Amniotic epithelial cell (primary cell): ENCODE measurements at regions not wholly inside any gene's neighbourhood (a gene's known extent, or its start where the extent isn't known, plus 50 kb on each side); places are given as distances from the start of the nearest gene placed in this dataset.
"Not testable (repeated sequence)": the region's sequence is repeated elsewhere in the genome, so short reads cannot be mapped to it uniquely, and the experiment has no call there.

Experiments
- DNase-seq: peaks from one replicate; pipeline ENCODE4 v3.0.0-alpha.2; 2010; ENCODE audit warnings: low read depth

DNA sequence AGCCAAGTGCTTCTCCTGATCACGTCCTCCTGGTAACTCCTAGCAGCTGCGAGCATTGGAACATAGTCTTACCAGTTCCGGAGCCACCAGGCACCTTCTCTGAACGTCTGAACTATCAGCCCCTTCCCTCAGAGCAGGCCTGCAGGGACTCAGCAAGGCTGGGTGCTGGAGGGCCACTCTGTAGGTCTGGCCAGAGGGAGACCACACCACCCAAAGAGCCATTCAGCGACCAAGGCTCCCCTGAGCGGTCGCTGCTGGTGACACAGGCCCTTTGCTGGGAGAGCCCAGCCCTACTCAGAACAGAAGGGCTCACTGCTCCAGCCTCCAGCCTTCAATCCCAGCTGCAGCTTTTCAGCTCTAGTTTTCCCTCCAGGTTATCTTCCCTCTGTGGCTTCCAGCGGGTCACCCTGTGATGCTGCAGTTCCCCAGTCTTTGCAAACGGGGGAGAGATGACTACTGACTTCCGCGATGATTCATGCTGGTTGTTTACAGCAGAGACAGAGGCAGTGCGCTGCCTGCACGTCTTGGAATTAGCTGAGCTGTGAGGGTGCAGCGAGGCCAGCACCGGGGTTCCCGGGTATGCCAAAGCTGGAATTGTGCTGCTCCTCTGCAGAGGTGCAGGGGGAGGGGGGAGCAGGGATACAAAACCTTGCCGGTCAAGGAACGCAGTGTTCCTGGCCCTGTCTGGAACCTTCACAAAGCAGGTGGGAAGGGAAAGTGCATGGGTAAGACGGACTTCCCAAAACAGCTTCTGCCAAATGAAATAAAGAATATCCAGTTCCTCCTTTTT, 161.4 kb downstream of the LY86 start:
- peak; percentile 90 for DNase-seq

GRCh38 chr6:6750594-6751265, 162.2 kb downstream of the LY86 start:
- DNase-seq: no peak

GRCh38 chr6:6751266-6751596, 162.7 kb downstream of the LY86 start:
- no peak for DNase-seq

DNA sequence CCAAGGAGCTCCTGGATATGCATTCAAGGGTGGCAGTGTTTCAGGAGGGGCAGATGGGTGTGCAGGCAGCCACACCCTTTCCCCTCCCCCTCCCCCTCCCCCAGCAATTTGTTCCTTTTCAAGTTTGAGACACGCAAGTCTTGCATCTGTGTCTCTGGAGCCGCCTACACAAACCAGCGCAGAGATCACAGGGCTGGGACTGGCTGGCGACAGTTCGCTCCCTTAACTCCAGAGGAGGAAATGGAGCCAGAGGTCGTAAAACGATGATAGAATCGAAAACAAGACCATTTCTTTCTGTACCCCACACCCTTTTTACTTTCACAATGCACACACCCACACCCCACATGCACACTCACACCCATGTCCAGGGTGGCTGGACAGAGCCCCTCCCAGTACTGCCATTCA, 163.1 kb downstream of the LY86 start:
- no peak for DNase-seq

- no peak for DNase-seq
Measured at GRCh38 chr6:6752129-6752528, 163.6 kb downstream of the LY86 start.

GRCh38 chr6:6753301-6753700, 164.8 kb downstream of the LY86 start:
- no peak for DNase-seq

DNA sequence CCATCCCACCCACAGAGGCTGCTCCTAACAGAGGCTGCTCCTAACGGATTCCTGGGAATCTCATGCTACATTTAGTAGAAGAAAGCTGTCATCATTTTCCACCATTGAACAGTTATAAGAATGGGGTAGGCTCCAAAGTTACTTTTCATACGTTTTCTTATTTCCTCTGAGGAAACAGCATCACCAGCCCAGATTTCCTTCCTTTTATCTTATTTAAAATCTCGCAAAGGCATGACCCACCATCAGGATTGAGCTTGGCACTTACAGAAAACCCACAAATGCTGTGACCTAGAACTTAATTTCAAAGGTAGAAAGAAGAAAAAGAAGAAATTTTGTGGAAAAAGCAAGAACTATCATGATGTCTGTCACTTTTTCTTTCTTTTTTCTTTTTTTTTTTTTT, 168.0 kb downstream of the LY86 start:
- no peak for DNase-seq

DNA sequence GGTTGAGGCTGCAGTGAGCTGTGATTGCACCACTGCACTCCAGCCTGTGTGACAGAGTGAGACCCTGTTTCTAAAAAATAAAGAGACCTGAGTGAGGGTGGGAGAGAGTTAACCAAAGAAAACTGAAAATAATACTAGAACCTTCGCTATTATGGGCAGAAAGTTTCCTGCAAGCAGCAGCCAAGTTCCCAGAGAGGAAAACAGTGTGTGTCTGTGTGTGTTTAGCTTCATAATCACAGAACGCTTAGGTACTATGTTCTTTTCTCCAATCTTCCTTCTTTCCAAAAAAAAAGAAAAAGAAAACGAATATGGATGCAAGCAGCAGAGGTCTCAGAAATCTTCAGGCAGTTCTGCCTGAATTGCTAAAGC, 170.0 kb downstream of the LY86 start:
- no peak for DNase-seq

DNA sequence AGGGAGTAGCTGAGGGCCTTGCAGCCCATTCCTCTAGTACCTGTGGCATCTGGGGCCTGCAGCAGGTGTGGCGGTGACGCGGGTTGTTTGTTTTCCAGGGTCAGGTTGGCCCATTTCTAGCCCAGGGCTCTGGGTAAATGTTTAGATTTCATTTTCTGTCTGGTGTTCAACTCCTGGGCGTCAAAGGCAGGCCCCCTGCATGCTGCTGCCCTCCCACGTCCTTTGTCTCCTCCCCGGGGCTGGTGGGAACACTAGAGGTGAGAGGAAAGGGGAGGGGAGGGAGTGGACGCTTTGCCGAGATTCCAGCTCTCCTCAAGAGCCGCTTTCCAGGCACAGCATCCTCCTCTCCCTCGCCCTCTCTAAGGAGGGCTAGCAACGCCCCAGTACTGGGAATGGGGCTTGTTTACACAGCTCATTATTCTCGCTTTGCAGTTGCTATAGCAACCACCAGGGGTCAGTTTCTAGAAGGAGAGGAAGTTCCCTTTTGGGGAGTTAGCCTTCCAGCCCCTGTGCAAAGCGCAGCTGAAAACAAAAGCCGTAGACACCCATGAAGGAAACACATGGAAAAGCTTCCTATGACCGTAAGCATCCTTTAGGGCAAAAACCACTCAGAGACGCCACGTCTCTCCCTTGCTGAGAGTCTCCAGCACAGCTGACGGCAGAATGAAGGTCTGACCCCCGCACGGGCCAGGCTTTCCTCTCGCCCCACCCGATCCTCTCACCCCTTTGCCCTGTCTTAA, 170.6 kb downstream of the LY86 start:
- DNase-seq: peak; percentile 51

DNA sequence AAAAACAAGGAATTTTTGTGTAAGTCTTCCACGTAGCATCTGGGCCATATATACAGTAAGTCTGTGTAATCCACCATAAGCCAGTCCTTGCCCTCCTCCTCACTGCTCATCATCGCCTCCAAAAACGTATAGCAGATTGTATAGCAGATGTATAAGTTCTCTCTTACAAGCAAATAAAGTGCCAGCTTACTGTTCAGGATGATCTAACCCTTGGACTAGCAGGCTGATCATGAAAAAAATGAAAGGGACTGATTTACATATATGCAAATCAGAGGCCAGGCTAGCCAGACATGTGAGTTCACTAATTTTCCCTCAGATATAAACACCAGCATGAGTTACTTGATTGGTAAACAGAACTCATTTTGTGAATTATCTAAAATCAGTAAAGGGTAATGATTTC, 171.5 kb downstream of the LY86 start:
- no peak for DNase-seq

DNA sequence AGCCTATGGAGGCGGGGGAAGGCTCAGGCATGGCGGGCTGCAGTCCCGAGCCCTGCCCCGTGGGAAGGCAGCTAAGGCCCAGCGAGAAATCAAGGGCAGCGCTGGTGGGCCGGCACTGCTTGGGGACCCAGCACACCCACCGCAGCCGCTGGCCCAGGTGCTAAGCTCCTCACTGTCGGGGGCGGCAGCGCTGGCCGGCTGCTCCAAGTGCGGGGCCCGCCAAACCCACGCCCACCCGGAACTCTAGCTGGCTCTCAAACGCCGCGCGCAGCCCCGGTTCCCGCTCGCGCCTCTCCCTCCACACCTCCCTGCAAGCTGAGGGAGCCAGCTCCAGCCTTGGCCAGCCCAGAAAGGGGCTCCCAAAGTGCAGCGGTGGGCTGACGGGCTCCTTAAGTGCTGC, 174.0 kb downstream of the LY86 start:
- not testable (repeated sequence) for DNase-seq

DNA sequence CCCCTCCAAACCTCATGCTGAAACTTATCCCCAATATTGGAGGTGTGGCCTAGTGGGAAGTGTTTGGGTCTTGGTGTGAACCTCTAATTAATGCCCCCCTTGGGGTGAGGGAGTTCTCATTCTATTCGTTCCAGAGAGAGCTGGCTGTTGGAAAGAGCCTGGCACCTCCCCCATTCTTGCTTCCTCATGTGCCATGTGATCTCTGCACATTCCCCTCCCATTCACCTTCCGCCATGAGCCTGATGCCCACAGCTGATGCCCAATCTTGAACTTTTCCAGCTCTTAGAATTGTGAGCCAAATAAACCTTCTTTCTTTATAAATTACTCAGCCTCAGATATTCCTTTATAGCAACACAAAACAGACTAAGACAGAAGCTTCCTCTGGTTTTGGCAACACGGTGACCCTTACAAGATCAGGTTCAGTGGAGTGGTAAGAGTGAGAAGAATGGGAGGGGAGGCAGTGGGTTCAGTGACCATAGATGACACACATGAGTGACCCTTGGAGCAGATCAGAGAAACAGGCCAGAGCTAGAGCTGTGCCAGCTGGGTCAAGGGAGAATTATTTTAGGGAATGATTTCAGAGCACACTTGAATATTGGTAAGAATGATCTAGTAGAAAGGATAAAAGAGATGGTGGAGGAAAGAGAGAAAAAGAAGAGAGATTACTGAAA, 176.4 kb downstream of the LY86 start:
- no peak for DNase-seq

DNA sequence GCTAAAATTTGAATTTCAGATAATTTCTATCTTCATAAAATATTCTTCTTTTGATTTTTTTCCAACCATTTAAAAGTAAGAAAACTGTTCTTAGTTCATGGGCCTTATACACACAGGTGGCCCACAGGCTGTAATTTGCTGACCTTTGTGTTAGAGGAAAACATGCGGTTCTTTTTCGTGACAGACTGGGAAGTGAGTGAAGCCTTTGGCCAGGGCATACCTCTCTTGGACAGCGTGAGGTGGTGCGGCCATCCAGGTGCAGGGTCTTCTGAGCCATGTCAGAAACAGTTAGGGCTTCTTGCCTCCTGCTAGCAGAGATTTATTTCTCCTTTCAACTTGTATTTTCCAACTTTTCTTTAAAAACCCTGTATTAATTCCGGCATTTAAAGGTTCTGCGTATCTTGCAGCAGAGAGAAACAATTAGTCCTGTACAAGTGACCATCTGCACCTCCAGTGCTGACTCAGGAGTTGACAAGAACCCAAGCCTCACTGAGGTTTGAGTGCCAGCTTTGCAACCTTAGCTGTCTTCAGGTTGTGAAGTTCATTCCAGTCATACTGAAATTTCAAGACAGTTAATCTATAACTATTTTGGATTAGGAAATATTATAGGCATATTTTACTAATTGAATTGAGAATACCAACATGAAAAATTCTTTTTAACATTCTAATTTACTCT, 177.8 kb downstream of the LY86 start:
- DNase-seq: no peak

DNA sequence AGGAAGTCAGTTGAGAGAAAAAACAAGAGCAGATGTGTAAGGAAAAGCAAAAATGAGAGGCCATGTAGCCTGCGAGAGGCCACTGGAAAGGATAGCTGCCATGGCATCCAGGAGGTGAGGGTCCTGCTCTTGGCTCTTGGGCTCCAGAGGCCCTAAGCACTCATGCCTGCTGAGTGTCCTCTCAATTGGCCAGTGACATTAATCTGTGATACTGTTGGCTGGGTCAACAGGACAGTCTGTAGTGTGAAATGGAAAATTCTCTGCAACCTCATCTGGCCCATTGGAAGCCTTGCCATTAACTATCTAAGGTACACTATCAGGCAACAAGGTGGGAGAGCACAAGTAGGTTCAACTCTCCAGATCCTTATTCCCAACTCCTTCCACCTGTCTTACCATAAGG, 180.9 kb downstream of the LY86 start:
- no peak for DNase-seq

GRCh38 chr6:6771224-6771945, 182.9 kb downstream of the LY86 start:
- no peak for DNase-seq

DNA sequence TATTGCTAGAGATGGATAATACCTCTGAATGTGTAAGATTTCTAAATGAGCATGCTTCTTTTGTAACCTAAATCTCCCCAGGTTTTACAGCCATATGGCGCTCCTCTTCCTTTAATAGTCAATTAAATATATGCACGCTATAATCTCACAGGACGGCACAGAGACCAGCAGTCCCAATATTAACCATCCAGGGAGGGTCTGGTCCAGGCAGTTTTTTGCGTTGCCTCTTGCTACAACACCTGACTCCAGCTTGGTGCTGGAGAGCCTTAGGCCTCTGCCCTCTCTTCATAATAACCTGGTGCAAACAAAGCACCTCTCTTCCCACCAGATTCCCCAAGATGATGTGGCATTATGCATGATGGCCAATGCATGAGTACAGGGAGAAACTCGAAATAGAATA, 183.4 kb downstream of the LY86 start:
- no peak for DNase-seq

GRCh38 chr6:6772751-6773150, 184.2 kb downstream of the LY86 start:
- DNase-seq: no peak

DNA sequence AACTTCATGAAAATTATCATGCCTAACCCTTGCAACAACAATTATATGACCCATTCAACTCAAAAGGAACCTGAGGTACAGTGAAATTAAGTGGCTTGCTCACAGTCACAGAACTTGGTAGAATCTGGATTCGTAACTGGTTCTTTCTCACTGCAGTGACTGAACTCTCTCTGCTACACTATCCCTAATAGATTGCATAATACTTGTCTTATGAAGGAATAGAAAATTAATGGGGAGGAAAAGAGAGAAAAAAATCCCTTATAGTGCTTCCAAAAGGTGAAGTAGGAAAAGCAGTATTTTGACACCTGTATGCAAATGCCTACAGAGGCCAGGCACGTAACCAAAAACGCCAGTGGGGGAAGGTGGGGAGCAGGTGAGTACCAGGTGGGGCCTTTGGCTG, 186.6 kb downstream of the LY86 start:
- no peak for DNase-seq

DNA sequence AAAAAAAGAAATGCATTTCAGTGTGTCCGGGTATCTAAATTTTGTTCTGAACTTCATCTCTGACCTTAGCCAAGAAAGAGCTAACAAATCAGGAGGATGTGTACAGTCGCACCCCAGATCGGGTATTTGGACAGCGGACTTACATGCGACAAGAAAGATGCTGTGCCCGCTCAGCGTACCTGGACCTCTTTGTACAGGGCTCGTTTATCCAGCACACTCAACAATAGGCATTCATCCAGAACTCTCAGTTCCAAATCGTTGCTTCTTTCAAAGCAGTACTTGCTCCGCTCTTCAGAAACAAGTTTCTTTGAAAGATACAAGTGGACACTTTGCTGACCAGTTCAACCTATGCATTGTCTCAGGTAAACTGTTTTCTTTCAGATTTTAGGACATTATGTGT, 191.7 kb downstream of the LY86 start:
- no peak for DNase-seq

- peak; percentile 68 for DNase-seq
Measured at GRCh38 chr6:6781172-6781872, 192.8 kb downstream of the LY86 start.

- DNase-seq: peak; percentile 23
Measured at GRCh38 chr6:6781873-6782227, 193.3 kb downstream of the LY86 start.
